ENCODE measurements at regions not wholly inside any gene's neighbourhood (a gene's known extent, or its start where the extent isn't known, plus 50 kb on each side); places are given as distances from the start of the nearest gene placed in this dataset.
"Not testable (repeated sequence)": the region's sequence is repeated elsewhere in the genome, so short reads cannot be mapped to it uniquely, and the experiment has no call there.

DNA sequence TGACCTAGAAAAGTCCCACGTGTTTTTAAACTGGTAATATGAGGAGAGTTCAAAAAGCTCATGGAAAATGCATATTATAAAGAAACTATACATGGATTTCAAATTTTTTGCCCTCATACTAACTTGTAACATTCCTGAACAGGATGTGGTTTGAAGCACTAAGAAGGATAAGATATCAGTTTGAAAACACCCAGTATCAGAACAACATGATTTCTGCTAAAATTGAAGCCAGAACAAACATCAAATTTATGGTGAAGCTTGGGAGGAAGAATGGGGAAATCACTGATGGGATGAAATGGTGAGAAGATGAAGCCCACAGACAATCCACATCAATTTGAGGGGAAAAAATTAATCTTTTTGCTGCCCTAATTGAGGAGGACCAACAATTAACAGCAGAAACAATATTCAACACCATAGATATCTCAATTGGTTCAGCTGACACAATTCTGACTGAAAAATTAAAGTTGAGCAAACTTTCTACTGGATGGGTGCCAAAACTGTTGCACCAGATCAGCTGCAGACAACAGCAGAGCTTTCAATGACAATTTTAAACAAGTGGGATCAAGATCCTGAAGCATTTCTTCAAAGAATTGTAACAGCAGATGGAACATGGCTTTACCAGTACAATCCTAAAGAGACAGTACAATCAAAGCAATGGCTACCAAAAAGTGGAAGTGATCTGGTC is 113.2 kb upstream of the SNX2 start:
- Mint-ChIP-seq H3K36me3 (ENCODE audit: insufficient read depth) (no peaks in the 10 kb centered on the region), H3K4me1 (ENCODE audit: low read depth) (no peaks in the 10 kb centered on the region), H3K27ac (no peak overlapping the region), H3K9me3 (ENCODE audit: low read depth) (no peaks in the 10 kb centered on the region), H3K4me3 (ENCODE audit: low read depth) (no peak overlapping the region), H3K27me3 (no peaks in the 10 kb centered on the region)
- DNase-seq (ENCODE audit: low spot score, unreplicated experiment) = no peak
- TF ChIP-seq, protein P1, sequence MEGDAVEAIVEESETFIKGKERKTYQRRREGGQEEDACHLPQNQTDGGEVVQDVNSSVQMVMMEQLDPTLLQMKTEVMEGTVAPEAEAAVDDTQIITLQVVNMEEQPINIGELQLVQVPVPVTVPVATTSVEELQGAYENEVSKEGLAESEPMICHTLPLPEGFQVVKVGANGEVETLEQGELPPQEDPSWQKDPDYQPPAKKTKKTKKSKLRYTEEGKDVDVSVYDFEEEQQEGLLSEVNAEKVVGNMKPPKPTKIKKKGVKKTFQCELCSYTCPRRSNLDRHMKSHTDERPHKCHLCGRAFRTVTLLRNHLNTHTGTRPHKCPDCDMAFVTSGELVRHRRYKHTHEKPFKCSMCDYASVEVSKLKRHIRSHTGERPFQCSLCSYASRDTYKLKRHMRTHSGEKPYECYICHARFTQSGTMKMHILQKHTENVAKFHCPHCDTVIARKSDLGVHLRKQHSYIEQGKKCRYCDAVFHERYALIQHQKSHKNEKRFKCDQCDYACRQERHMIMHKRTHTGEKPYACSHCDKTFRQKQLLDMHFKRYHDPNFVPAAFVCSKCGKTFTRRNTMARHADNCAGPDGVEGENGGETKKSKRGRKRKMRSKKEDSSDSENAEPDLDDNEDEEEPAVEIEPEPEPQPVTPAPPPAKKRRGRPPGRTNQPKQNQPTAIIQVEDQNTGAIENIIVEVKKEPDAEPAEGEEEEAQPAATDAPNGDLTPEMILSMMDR (IDR thresholded peaks at IDR 0.05; ENCODE audit: unreplicated experiment) = no peak

DNA sequence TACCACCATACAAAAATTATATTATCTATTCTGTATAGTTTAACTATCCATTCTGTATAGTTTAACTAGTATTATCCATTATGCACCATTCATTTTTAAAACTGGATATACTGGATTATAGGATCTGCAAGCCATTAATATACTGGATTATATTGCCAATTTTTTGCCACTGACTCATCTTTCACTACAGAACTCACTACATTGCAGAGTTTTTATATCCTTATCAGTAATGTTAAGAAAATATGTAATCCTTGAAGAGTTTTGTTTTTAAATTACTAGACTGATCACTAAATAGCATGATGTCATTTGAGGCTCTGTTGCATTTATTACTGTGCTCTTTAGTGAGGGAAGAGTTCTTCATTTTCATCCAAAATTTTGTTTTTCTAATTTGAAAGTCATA is 109.8 kb upstream of the SNX2 start:
- H3K27me3 Mint-ChIP-seq = no peaks in the 10 kb centered on the region
- H3K9me3 Mint-ChIP-seq (ENCODE audit: low read depth) = no peaks in the 10 kb centered on the region
- H3K4me3 Mint-ChIP-seq (ENCODE audit: low read depth) = no peak overlapping the region
- H3K36me3 Mint-ChIP-seq (ENCODE audit: insufficient read depth) = no peaks in the 10 kb centered on the region
- no peaks in the 10 kb centered on the region for H3K4me1 Mint-ChIP-seq (ENCODE audit: low read depth)
- DNase-seq (ENCODE audit: low spot score, unreplicated experiment) = no peak
- no peak overlapping the region for H3K27ac Mint-ChIP-seq
- TF ChIP-seq, protein P1 (IDR thresholded peaks at IDR 0.05; ENCODE audit: unreplicated experiment) = no peak

DNA sequence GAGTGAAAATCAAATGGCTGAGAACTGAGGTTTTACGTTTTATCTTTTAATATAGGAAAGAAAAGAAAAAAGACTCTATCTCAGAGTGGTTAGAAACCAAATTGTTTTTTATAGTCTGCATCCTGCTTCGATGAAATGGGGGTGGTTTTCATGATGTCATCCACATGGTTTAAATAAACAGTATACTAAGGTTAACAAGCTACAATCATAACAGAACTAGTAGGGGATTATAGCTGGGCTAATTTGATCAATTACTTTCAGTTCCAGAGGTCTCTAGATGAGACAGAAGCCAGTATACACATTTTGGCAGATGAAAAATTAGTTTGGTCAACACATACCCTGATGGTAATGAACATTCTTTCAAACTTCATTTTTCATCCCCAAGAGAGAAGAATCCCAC is 106.3 kb upstream of the SNX2 start:
- H3K27ac Mint-ChIP-seq = no peak overlapping the region
- H3K36me3 Mint-ChIP-seq (ENCODE audit: insufficient read depth) = no peaks in the 10 kb centered on the region
- H3K27me3 Mint-ChIP-seq = no peaks in the 10 kb centered on the region
- no peak overlapping the region for H3K4me3 Mint-ChIP-seq (ENCODE audit: low read depth)
- H3K4me1 Mint-ChIP-seq (ENCODE audit: low read depth) = no peaks in the 10 kb centered on the region
- TF ChIP-seq, protein P1 (IDR thresholded peaks at IDR 0.05; ENCODE audit: unreplicated experiment) = no peak
- no peaks in the 10 kb centered on the region for H3K9me3 Mint-ChIP-seq (ENCODE audit: low read depth)
- no peak for DNase-seq (ENCODE audit: low spot score, unreplicated experiment)

DNA sequence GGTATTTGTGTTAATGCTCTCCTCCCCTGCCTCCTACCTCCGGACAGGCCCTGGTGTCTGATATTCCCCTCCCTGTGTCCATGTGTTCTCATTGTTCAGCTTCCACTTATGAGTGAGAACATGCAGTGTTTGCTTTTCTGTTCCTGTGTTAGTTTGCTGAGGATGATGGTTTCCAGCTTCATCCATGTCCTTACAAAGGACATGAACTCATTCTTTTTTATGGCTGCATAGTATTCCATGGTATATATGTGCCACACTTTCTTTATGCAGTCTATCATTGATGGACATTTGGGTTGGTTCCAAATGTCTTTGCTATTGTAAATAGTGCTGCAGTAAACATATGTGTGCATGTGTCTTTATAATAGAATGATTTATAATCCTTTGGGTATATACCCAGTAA is 105.2 kb upstream of the SNX2 start:
- H3K27ac Mint-ChIP-seq = peak overlapping the region; percentile 88
- H3K4me1 Mint-ChIP-seq (ENCODE audit: low read depth); H3K4me3 Mint-ChIP-seq (ENCODE audit: low read depth); H3K36me3 Mint-ChIP-seq (ENCODE audit: insufficient read depth); DNase-seq (ENCODE audit: low spot score, unreplicated experiment); H3K9me3 Mint-ChIP-seq (ENCODE audit: low read depth); H3K27me3 Mint-ChIP-seq: not testable (repeated sequence)

DNA sequence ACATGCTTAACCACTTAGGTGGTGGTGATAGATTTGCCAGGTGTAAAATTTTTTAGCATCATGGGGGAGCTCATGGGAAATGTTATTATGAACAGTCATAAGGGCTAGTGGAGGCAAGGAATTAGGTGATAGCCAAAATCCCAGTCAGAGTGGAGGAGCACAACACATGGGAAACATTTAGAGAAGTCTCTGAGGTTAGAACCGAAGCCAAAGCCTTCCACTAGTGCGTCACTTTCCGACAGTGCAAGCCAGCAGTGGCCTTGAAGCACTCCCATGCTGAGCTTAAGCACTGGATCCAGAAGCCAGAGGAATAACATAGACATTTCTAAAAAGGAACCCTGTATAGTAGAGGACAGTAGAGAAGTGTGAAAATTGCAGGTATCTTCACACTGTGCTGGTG is 101.5 kb upstream of the SNX2 start:
- Mint-ChIP-seq H3K4me1 (ENCODE audit: low read depth) (no peaks in the 10 kb centered on the region), H3K27ac (no peak overlapping the region), H3K9me3 (ENCODE audit: low read depth) (no peaks in the 10 kb centered on the region), H3K36me3 (ENCODE audit: insufficient read depth) (no peaks in the 10 kb centered on the region), H3K4me3 (ENCODE audit: low read depth) (no peak overlapping the region), H3K27me3 (no peaks in the 10 kb centered on the region)
- TF ChIP-seq, protein P1 (IDR thresholded peaks at IDR 0.05; ENCODE audit: unreplicated experiment) = no peak
- DNase-seq (ENCODE audit: low spot score, unreplicated experiment) = no peak

DNA sequence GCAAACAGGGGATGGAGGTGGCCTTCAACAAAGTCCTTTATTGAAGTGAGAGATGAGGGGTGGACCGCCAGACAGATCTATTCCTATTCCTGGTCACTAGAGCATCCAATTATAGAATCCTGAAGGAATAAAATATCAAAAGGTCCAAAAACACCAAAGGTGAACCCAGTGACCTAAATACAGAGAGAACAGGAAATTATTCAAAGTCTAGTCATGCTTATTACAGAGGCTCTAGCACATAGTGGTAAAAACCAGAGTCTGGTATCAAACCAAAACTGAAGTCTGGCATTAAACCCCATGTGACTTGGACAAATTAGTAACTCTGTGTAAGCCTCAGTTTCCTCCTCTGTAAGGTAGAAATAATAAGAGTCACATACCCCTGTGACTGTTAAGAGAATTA is 100.5 kb upstream of the SNX2 start:
- no peak overlapping the region for H3K27ac Mint-ChIP-seq
- no peaks in the 10 kb centered on the region for H3K9me3 Mint-ChIP-seq (ENCODE audit: low read depth)
- DNase-seq (ENCODE audit: low spot score, unreplicated experiment) = no peak
- H3K36me3 Mint-ChIP-seq (ENCODE audit: insufficient read depth) = no peaks in the 10 kb centered on the region
- TF ChIP-seq, protein P1 (IDR thresholded peaks at IDR 0.05; ENCODE audit: unreplicated experiment) = no peak
- H3K4me3 Mint-ChIP-seq (ENCODE audit: low read depth) = no peak overlapping the region
- no peaks in the 10 kb centered on the region for H3K4me1 Mint-ChIP-seq (ENCODE audit: low read depth)
- no peaks in the 10 kb centered on the region for H3K27me3 Mint-ChIP-seq

Data from progenitor cell of endocrine pancreas (in vitro differentiated cells).